Activated CD4-positive, alpha-beta T cell treated with anti-CD3 and anti-CD28 coated beads, Interleukin-2, amount 10 ng/mL, durations not matched to agents 24 days and 14 days (primary cell): ENCODE measurements at regions not wholly inside any gene's neighbourhood (a gene's known extent, or its start where the extent isn't known, plus 50 kb on each side); places are given as distances from the start of the nearest gene placed in this dataset.
"Not testable (repeated sequence)": the region's sequence is repeated elsewhere in the genome, so short reads cannot be mapped to it uniquely, and the experiment has no call there.

Experiments
- DNase-seq: peaks from one replicate; pipeline ENCODE4 v3.0.0; 2022
- H3K27ac Mint-ChIP-seq: one replicate; pipeline ENCODE4 v1.8.0; 2022; ENCODE audit warnings: mild to moderate bottlenecking, mixed read lengths
- H3K27me3 Mint-ChIP-seq: one replicate; pipeline ENCODE4 v1.8.0; 2022; ENCODE audit warnings: mixed read lengths
- H3K36me3 Mint-ChIP-seq: one replicate; pipeline ENCODE4 v1.8.0; 2022; ENCODE audit warnings: low read depth, mild to moderate bottlenecking, mixed read lengths
- H3K4me1 Mint-ChIP-seq: one replicate; pipeline ENCODE4 v1.8.0; 2021; ENCODE audit warnings: mixed read lengths
- H3K4me3 Mint-ChIP-seq: one replicate; pipeline ENCODE4 v1.8.0; 2022; ENCODE audit warnings: mild to moderate bottlenecking, moderate library complexity, mixed read lengths
- H3K9me3 Mint-ChIP-seq: one replicate; pipeline ENCODE4 v1.8.0; 2021; ENCODE audit warnings: mixed read lengths
- intact Hi-C: fragments of 100-400 bp; cut with micrococcal nuclease; formaldehyde crosslinking; loops from one replicate; pipeline ENCODE4 v1.15.1; 2023

- peaks cover 16% of the 10 kb centered on the region for H3K27me3 Mint-ChIP-seq
- intact Hi-C loops: no loop called here
- H3K9me3 Mint-ChIP-seq: peaks cover 24% of the 10 kb centered on the region
- DNase-seq: no peak
- peaks cover 12% of the 10 kb centered on the region for H3K4me1 Mint-ChIP-seq
- H3K27ac Mint-ChIP-seq: no peak overlapping the region
- no peak overlapping the region for H3K4me3 Mint-ChIP-seq
- H3K36me3 Mint-ChIP-seq: peaks cover 2% of the 10 kb centered on the region
Measured at GRCh38 chr9:95684516-95684915, 167.7 kb upstream of the PTCH1 start.

GRCh38 chr9:95680306-95680705 lies 163.5 kb upstream of the PTCH1 start:
- Mint-ChIP-seq H3K27me3 (peaks cover 13% of the 10 kb centered on the region), H3K9me3 (peaks cover 14% of the 10 kb centered on the region), H3K4me1 (peaks cover 12% of the 10 kb centered on the region)
- H3K27ac Mint-ChIP-seq, H3K4me3 Mint-ChIP-seq, DNase-seq, H3K36me3 Mint-ChIP-seq, intact Hi-C loops: not testable (repeated sequence)

- Mint-ChIP-seq H3K9me3 (peaks cover 14% of the 10 kb centered on the region), H3K36me3 (peaks cover 2% of the 10 kb centered on the region), H3K4me1 (peaks cover 12% of the 10 kb centered on the region), H3K27ac (no peak overlapping the region), H3K4me3 (no peak overlapping the region), H3K27me3 (peaks cover 12% of the 10 kb centered on the region)
- no peak for DNase-seq
- intact Hi-C loops: no loop called here
Measured at GRCh38 chr9:95679874-95680273, 163.1 kb upstream of the PTCH1 start.

DNA sequence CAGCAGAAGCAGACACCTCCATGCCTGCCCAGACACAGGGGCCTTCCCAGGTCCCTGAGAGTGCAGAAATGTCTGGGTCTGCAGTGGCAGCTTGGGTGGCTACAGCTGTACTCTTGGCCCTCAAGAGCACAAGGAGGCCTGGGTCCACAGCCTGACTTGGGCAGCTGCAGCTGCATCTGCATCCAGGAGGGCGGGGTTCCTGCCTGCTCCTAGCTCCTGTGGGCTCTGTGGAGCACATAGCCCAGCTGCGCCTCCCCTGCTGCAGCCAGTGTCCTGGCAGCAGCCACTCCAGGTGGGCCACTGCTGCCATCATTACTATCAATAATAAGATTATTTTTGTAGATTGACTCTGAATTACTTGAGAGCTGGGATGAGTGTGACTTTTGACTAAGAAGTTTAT lies 162.0 kb upstream of the PTCH1 start:
- Mint-ChIP-seq H3K27me3 (peaks cover 13% of the 10 kb centered on the region), H3K36me3 (peaks cover 2% of the 10 kb centered on the region), H3K4me3 (no peak overlapping the region), H3K9me3 (peaks cover 14% of the 10 kb centered on the region), H3K27ac (no peak overlapping the region), H3K4me1 (peaks cover 12% of the 10 kb centered on the region)
- no peak for DNase-seq
- intact Hi-C loops: no loop called here

GRCh38 chr9:95670122-95670521 lies 153.4 kb upstream of the PTCH1 start:
- no peak overlapping the region for H3K27ac Mint-ChIP-seq
- no peaks in the 10 kb centered on the region for H3K9me3 Mint-ChIP-seq
- no peaks in the 10 kb centered on the region for H3K36me3 Mint-ChIP-seq
- no peaks in the 10 kb centered on the region for H3K4me1 Mint-ChIP-seq
- no peak overlapping the region for H3K4me3 Mint-ChIP-seq
- intact Hi-C loops: no loop called here
- DNase-seq: no peak
- peaks cover 45% of the 10 kb centered on the region for H3K27me3 Mint-ChIP-seq

DNA sequence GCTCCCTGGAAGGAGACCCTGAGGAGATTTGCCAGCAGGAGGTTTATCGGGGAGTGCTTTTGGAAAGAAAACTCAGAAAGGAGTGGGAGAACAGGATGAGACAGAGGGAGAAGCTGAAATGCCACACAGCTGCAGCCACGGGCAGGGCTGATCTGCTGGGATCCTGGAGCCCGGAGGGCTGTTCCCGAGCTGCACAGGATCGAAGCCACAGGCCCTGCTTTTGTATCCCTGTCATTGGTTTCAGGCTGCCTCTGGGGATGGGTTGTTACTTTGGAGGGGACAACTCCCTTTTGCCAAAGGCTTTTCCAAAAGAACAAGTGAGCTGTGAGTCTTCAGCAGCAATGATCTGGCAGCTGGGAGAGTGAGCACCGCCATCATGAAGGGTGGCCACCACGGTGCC lies 152.5 kb upstream of the PTCH1 start:
- intact Hi-C loops: no loop called here
- H3K9me3 Mint-ChIP-seq: no peaks in the 10 kb centered on the region
- no peaks in the 10 kb centered on the region for H3K36me3 Mint-ChIP-seq
- H3K27me3 Mint-ChIP-seq: peaks cover 40% of the 10 kb centered on the region
- H3K4me1 Mint-ChIP-seq: no peaks in the 10 kb centered on the region
- no peak for DNase-seq
- no peak overlapping the region for H3K27ac Mint-ChIP-seq
- no peak overlapping the region for H3K4me3 Mint-ChIP-seq

- no peak overlapping the region for H3K4me3 Mint-ChIP-seq
- H3K27ac Mint-ChIP-seq: no peak overlapping the region
- H3K27me3 Mint-ChIP-seq: peaks cover 35% of the 10 kb centered on the region
- no peak for DNase-seq
- H3K9me3 Mint-ChIP-seq: no peaks in the 10 kb centered on the region
- no peaks in the 10 kb centered on the region for H3K36me3 Mint-ChIP-seq
- intact Hi-C loops: no loop called here
- H3K4me1 Mint-ChIP-seq: no peaks in the 10 kb centered on the region
Measured at GRCh38 chr9:95667789-95668188, 151.0 kb upstream of the PTCH1 start.

DNA sequence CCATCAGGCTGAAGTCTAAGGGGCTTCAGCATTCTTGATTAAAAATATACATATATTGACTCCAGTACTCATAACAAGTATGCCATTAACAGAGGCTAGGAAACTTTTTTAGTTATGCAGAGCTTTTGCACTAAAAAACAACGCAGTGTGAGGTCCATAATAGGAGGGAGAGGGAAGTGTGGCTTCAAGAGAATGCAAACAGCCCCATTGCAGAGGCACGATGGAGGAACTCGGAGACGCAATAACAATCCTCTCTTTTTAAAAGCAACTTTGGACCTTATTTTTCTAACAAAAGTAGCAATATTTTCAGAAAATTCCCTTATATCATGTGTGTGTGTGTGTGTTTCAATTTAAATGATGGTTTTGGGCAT lies 150.0 kb upstream of the PTCH1 start:
- no peak for DNase-seq
- H3K4me1 Mint-ChIP-seq: no peaks in the 10 kb centered on the region
- H3K27ac Mint-ChIP-seq: no peak overlapping the region
- H3K27me3 Mint-ChIP-seq: peaks cover 32% of the 10 kb centered on the region
- no peaks in the 10 kb centered on the region for H3K9me3 Mint-ChIP-seq
- H3K4me3 Mint-ChIP-seq: no peak overlapping the region
- H3K36me3 Mint-ChIP-seq: no peaks in the 10 kb centered on the region
- intact Hi-C loops: no loop called here

DNA sequence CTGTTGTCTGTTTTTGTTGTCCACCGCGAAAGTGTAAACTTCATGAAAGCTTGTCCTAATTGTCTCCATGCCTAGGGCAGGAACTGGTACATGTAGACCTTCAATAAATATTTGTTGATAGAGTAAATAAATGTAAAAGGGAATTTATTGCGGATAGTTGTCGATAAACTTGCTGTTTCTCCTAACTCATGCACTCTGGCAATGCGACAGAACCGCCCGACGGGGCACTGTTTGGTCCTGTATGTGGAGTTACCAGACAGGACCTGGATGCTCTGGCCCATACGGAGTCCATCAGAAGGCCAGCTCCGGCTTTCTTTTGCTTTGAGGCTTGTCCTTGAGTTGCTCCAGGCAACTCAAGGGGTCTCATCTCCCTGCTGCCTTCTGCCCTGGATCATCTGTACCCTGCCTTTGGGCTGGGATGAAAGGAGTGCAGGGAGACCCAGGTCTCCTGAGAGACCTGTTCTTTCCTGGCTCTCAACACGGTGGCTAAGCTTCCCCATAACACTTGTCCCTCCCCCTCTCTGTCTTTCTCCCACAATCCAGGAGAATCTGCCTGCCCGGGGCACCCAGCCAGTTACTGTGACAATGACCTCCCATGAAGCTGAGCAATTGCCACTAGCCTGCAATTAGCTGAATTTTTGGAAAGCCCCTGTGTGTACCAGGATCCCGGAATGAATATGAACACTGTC lies 149.5 kb upstream of the PTCH1 start:
- Mint-ChIP-seq H3K4me3 (no peak overlapping the region), H3K4me1 (no peaks in the 10 kb centered on the region), H3K27ac (no peak overlapping the region)

DNA sequence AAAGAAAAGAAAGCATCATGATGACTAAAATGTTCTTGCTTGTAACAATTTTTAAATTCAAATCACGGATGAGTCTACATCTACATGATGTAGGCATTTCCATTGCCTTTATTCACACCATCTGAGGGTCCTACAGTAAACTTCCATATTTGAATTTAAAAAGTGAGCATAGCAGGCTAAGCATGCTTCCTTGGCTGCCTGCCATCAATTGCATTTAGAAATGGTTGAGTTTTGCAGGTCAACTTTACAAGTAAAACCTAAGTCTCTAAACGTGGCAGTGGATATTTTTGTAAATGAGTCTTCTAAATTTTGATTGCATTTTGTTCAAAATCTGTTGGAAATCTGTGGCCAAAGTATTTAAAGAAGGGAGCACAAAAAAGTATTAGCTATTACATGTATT lies 136.5 kb upstream of the PTCH1 start:
- Mint-ChIP-seq H3K27ac (no peak overlapping the region), H3K36me3 (no peaks in the 10 kb centered on the region), H3K27me3 (peaks cover 10% of the 10 kb centered on the region), H3K4me1 (no peaks in the 10 kb centered on the region), H3K4me3 (no peak overlapping the region), H3K9me3 (no peaks in the 10 kb centered on the region)
- intact Hi-C loops: no loop called here
- DNase-seq: no peak

More for the DNA sequence above, 149.5 kb upstream of the PTCH1 start:
- DNase-seq: no peak
- H3K27me3 Mint-ChIP-seq: peaks cover 30% of the 10 kb centered on the region
- intact Hi-C loops: no loop called here
- H3K36me3 Mint-ChIP-seq: no peaks in the 10 kb centered on the region
- H3K9me3 Mint-ChIP-seq: peaks cover 3% of the 10 kb centered on the region

- H3K4me1 Mint-ChIP-seq: no peaks in the 10 kb centered on the region
- DNase-seq: no peak
- no peak overlapping the region for H3K27ac Mint-ChIP-seq
Measured at GRCh38 chr9:95650720-95651119, 133.9 kb upstream of the PTCH1 start.

GRCh38 chr9:95649801-95650213 lies 133.0 kb upstream of the PTCH1 start:
- Mint-ChIP-seq H3K27me3 (peaks cover 3% of the 10 kb centered on the region), H3K9me3 (peaks cover 5% of the 10 kb centered on the region), H3K36me3 (no peaks in the 10 kb centered on the region), H3K27ac (no peak overlapping the region), H3K4me3 (no peak overlapping the region), H3K4me1 (no peaks in the 10 kb centered on the region)
- intact Hi-C loops: no loop called here
- no peak for DNase-seq

More at GRCh38 chr9:95650720-95651119, 133.9 kb upstream of the PTCH1 start:
- Mint-ChIP-seq H3K36me3 (no peaks in the 10 kb centered on the region), H3K27me3 (peaks cover 3% of the 10 kb centered on the region), H3K4me3 (no peak overlapping the region), H3K9me3 (peaks cover 5% of the 10 kb centered on the region)
- intact Hi-C loops: no loop called here

- DNase-seq: no peak
- intact Hi-C loops: no loop called here
- no peaks in the 10 kb centered on the region for H3K4me1 Mint-ChIP-seq
Measured at GRCh38 chr9:95648225-95648624, 131.5 kb upstream of the PTCH1 start.

GRCh38 chr9:95645992-95646391 lies 129.2 kb upstream of the PTCH1 start:
- no peaks in the 10 kb centered on the region for H3K4me1 Mint-ChIP-seq

More at GRCh38 chr9:95648225-95648624, 131.5 kb upstream of the PTCH1 start:
- Mint-ChIP-seq H3K27ac (no peak overlapping the region), H3K27me3 (peaks cover 3% of the 10 kb centered on the region), H3K4me3 (no peak overlapping the region), H3K9me3 (peaks cover 5% of the 10 kb centered on the region), H3K36me3 (no peaks in the 10 kb centered on the region)

DNA sequence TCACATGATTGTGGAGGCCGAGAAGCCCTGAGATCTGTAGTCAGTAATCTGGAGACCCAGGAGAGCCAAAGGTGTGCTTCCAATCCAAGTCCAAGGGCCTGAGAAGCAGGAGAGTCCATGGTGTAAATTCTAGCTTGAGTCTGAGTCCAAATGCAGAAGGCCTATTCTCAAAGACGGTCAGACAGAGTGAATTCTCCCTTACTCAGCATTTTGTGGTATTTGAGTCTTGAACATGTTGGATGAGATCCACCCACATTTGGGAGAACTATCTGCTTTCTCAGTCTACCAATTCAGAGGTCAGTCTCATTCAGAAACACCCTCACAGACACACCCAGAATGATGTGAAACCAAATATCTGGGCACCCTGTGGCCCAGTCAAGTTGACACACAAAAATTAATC lies 128.8 kb upstream of the PTCH1 start:
- Mint-ChIP-seq H3K27ac (no peak overlapping the region), H3K4me3 (no peak overlapping the region), H3K9me3 (peaks cover 5% of the 10 kb centered on the region), H3K4me1 (no peaks in the 10 kb centered on the region), H3K27me3 (peaks cover 7% of the 10 kb centered on the region), H3K36me3 (no peaks in the 10 kb centered on the region)
- intact Hi-C loops: no loop called here
- no peak for DNase-seq

More at GRCh38 chr9:95645992-95646391, 129.2 kb upstream of the PTCH1 start:
- Mint-ChIP-seq H3K9me3 (peaks cover 5% of the 10 kb centered on the region), H3K27ac (no peak overlapping the region), H3K4me3 (no peak overlapping the region), H3K36me3 (no peaks in the 10 kb centered on the region), H3K27me3 (peaks cover 5% of the 10 kb centered on the region)
- intact Hi-C loops: no loop called here
- DNase-seq: no peak
